ENCODE measurements at regions not wholly inside any gene's neighbourhood (a gene's known extent, or its start where the extent isn't known, plus 50 kb on each side); places are given as distances from the start of the nearest gene placed in this dataset.

GRCh38 chr3:53994986-53995603, 103.4 kb upstream of the SELENOK start:
- TF ChIP-seq CTCF (IDR thresholded peaks at IDR 0.05; ENCODE audit: insufficient read depth, missing control alignments) = no peak
- DNase-seq (ENCODE audit: insufficient read length, low spot score) (no peak), FAIRE-seq (no peak)

GRCh38 chr3:53991240-53991639, 99.6 kb upstream of the SELENOK start:
- TF ChIP-seq CTCF (IDR thresholded peaks at IDR 0.05; ENCODE audit: insufficient read depth, missing control alignments) = no peak
- FAIRE-seq (no peak), DNase-seq (ENCODE audit: insufficient read length, low spot score) (no peak)

- DNase-seq (ENCODE audit: insufficient read length, low spot score) (no peak), FAIRE-seq (no peak)
- TF ChIP-seq CTCF (IDR thresholded peaks at IDR 0.05; ENCODE audit: insufficient read depth, missing control alignments) = no peak
Observed at GRCh38 chr3:53989946-53990345, 98.3 kb upstream of the SELENOK start.

GRCh38 chr3:53989451-53989850, 97.8 kb upstream of the SELENOK start:
- FAIRE-seq = no peak
- DNase-seq (ENCODE audit: insufficient read length, low spot score) = no peak
- no peak for TF ChIP-seq CTCF (IDR thresholded peaks at IDR 0.05; ENCODE audit: insufficient read depth, missing control alignments)

- DNase-seq (ENCODE audit: insufficient read length, low spot score) = no peak
- TF ChIP-seq CTCF (IDR thresholded peaks at IDR 0.05; ENCODE audit: insufficient read depth, missing control alignments) = no peak
- no peak for FAIRE-seq
Observed at GRCh38 chr3:53978386-53978785, 86.7 kb upstream of the SELENOK start.

- DNase-seq (ENCODE audit: insufficient read length, low spot score) (no peak), FAIRE-seq (no peak)
- TF ChIP-seq CTCF (IDR thresholded peaks at IDR 0.05; ENCODE audit: insufficient read depth, missing control alignments) = no peak
Observed at GRCh38 chr3:53975382-53975781, 83.7 kb upstream of the SELENOK start.

GRCh38 chr3:53974324-53974723, 82.7 kb upstream of the SELENOK start:
- DNase-seq (ENCODE audit: insufficient read length, low spot score) = no peak
- no peak for FAIRE-seq
- no peak for TF ChIP-seq CTCF (IDR thresholded peaks at IDR 0.05; ENCODE audit: insufficient read depth, missing control alignments)

Data from D721Med (cell line).